Right lobe of liver (tissue), 4 donors: ENCODE measurements at regions not wholly inside any gene's neighbourhood (a gene's known extent, or its start where the extent isn't known, plus 50 kb on each side); places are given as distances from the start of the nearest gene placed in this dataset.

Experiments
- CTCF ChIP-seq, 4 donors: fragments of 200-600 bp in 3 of 4; fragments of 450-650 bp in 1 of 4; IDR thresholded peaks; one replicate each; pipeline versions ENCODE4 v1.5.1 to v1.8.0; 2016 to 2022; ENCODE audit warnings: antibody characterized with exemption in 4 of 4, mild to moderate bottlenecking in 2 of 4
- POLR2A ChIP-seq: fragments of 450-650 bp; IDR thresholded peaks from one replicate; pipeline ENCODE4 v1.6.1; 2017; ENCODE audit warnings: antibody characterized with exemption, mild to moderate bottlenecking
- donor health status: DM: no; HTN: no; CAD: no.
- donor health status: DM: no; HTN: no; CAD: no.
- donor health status: DM: no; HTN: yes; CAD: no.

DNA sequence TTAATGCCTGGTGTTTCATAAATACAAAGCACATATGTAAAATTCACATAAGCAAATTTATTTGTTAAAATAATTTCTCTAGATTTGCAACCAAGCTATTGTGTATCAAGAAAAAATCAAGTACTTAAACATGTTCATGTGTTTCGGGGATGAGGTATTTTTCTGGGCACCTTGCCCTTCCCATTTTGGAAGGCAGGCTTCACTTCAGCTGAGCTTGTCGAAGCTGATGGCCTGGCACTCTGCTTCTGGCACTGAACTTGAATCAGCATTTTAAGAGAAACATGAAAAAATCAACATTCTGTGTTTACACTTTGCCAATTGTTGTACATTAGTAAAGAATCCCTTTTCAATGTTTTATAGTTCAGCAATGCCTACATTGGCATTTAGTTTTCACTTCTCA is 179.1 kb upstream of the STEAP4 start:
- TF ChIP-seq POLR2A (no peak), CTCF (IDR thresholded peaks at IDR 0.05) (no peak)
